ENCODE measurements at regions not wholly inside any gene's neighbourhood (a gene's known extent, or its start where the extent isn't known, plus 50 kb on each side); places are given as distances from the start of the nearest gene placed in this dataset.

- no peak for FAIRE-seq
These were observed 552.7 kb upstream of the SLIT2 start for GRCh38 chr4:19698961-19699360.

- FAIRE-seq: no peak
These were observed 556.9 kb upstream of the SLIT2 start for GRCh38 chr4:19694812-19695211.

- FAIRE-seq: no peak
These were observed 557.7 kb upstream of the SLIT2 start for GRCh38 chr4:19693936-19694570.

GRCh38 chr4:19689511-19689910, 562.2 kb upstream of the SLIT2 start:
- no peak for FAIRE-seq

- no peak for FAIRE-seq
These were observed 565.2 kb upstream of the SLIT2 start for GRCh38 chr4:19686456-19686855.

- no peak for FAIRE-seq
These were observed 567.6 kb upstream of the SLIT2 start for GRCh38 chr4:19684084-19684483.

- FAIRE-seq: no peak
These were observed 568.3 kb upstream of the SLIT2 start for GRCh38 chr4:19683426-19683825.

GRCh38 chr4:19677211-19677610, 574.5 kb upstream of the SLIT2 start:
- FAIRE-seq: no peak

- FAIRE-seq: no peak
These were observed 576.4 kb upstream of the SLIT2 start for GRCh38 chr4:19675172-19675811.

- FAIRE-seq: no peak
These were observed 592.6 kb upstream of the SLIT2 start for GRCh38 chr4:19659101-19659500.

GRCh38 chr4:19657856-19658255, 593.8 kb upstream of the SLIT2 start:
- FAIRE-seq: no peak

- FAIRE-seq: no peak
These were observed 596.0 kb upstream of the SLIT2 start for GRCh38 chr4:19655666-19656065.

GRCh38 chr4:19650903-19651864, 600.5 kb upstream of the SLIT2 start:
- FAIRE-seq: no peak

- no peak for FAIRE-seq
These were observed 606.1 kb upstream of the SLIT2 start for GRCh38 chr4:19645589-19645988.

GRCh38 chr4:19636451-19636850, 615.3 kb upstream of the SLIT2 start:
- FAIRE-seq: no peak

GRCh38 chr4:19631814-19632213, 619.9 kb upstream of the SLIT2 start:
- FAIRE-seq: no peak

GRCh38 chr4:19623866-19624265, 627.8 kb upstream of the SLIT2 start:
- no peak for FAIRE-seq

GRCh38 chr4:19615086-19615689, 636.5 kb upstream of the SLIT2 start:
- no peak for FAIRE-seq

- no peak for FAIRE-seq
These were observed 637.5 kb upstream of the SLIT2 start for GRCh38 chr4:19614171-19614570.

GRCh38 chr4:19596342-19596741, 655.4 kb upstream of the SLIT2 start:
- FAIRE-seq: no peak

- no peak for FAIRE-seq
These were observed 659.3 kb upstream of the SLIT2 start for GRCh38 chr4:19592391-19592790.

- FAIRE-seq: no peak
These were observed 667.7 kb upstream of the SLIT2 start for GRCh38 chr4:19583827-19584569.

Measured in colon (tissue), 2 donors.